DMS53 treated with DMSO at 0.1 percent for 48 hours (cell line): ENCODE measurements at regions not wholly inside any gene's neighbourhood (a gene's known extent, or its start where the extent isn't known, plus 50 kb on each side); places are given as distances from the start of the nearest gene placed in this dataset.
A peak's percentile ranks its signal among the peaks of the same experiment; 100 is the strongest.
"Not testable (repeated sequence)": the region's sequence is repeated elsewhere in the genome, so short reads cannot be mapped to it uniquely, and the experiment has no call there.

Source experiments
- DNase-seq: peaks from one replicate; lab custom pipeline; 2025; ENCODE audit not compliant: unreplicated experiment; lab: John Stamatoyannopoulos, UW

DNA sequence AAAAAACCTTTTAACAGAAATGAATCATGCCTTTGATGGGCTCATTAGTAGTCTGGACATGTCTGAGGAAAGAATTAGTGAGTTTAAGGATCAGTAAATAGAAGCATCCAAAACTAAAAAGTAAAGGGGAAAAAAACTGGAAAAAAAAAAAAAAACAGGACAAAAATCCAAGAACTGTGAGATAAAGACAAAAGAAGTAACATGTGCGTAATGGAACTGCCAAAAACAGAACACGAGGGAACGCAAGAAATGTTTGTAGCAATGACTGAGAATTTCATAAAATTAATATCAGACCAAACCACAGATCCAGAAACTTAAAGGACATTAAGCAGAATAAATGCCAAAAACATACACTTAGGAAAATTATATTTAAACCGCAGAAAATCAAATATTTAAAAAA is 77.4 kb downstream of the MS4A13 start:
- DNase-seq, result no peak

DNA sequence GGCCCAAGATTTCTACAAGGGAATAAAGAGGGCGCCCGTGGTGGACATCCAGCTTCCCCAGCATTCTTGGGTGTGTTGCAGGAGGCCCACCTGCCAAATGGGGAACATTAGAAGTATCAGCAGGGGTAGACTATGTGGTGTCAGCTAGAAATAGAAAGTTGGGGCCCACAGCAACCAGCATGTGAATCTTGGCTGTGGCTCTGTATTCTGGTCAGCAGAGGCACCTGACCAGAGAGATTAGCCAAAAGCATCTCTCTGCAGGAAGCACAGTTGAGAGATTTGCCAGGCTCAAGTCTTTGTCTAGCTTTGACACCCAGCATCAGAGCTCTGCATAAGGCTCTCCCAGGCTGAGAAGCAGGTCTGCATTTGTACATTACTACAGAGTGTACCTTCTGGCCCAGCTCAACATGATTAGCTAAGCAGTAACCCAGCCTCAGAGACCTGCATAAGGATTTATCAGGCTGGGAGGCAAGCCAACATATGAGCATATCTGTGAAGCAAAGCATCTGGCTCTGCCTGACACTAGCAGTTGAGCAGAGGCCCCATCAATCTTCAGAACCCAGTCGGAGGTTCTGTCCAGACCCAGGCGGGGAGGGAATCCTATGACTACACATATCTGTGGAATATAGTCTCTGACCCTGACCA is 79.9 kb downstream of the MS4A13 start:
- no peak for DNase-seq

DNA sequence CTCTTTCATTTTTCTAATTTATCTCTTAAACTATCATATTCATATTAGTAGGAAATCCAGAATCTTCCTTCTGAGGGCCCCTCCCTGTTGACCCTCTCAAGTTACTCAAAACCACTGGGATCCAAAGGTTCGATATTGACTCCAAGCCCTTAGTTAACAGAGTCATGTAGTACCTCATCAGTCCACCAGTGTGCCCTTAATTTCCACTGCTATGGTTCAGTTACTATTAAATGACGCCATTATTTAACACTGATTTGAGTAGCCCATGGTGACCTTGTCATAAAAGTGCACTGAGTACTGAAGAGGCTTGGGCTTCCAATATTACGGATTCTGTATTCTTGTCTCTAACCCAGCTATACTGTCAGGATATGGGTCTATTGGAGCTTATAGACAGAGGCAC is 91.9 kb upstream of the MS4A8 start:
- no peak for DNase-seq

DNA sequence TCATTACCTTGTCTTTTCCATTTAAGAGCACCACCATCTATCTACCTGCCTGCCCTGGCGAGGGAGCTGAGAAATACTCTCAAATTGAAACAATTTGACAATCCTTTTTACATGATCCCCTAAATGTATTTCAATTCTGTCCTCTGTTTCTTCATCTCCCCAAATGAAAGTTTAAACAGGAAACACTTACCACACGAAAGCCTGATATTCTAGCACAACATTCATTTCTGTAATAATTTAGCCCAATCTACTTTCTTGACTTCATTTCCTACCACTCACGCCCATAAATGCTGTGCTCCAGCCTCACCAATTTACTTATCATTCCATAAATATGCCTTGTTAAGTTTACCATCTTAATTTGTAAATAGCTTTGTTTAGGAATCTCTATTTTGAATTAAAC is 89.8 kb upstream of the MS4A8 start:
- DNase-seq, result no peak

DNA sequence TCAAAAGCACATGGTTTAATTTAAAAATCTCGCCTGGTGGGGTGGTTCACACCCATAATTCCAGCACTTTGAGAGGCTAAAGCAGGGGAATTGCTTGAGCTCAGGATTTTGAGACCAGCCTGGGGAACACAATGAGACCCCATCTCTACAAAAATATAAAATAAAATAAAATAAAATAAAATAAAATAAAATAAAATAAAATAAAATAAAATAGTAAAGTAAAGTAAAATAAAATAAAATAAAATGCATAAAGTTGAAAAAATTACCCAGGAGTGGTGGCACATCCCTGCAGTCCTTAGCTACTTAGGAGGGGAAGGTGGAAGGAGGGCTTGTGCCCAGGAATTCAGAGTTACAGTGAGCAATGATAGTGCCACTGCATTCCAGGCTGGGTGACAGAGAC is 88.7 kb upstream of the MS4A8 start:
- no peak for DNase-seq

DNA sequence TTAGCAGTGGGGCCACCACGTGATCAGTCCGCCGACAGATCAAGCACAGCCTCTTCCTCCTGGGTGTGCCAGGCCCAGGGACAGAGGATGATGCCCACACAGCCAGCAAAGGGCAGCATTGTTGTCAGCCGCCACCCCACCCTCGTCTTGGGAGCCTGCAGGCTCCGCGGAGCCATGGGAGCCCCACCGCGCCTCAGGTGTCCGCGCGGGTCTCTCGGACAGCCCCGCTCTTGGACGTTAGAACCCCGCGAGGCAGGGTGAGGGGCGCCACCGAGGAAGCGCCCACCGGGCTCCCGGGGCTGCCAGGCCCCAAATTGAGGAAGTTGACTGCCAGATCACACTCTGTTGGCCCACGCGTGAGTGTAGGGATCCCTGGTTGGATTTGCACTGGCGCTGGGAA is 83.9 kb upstream of the MS4A8 start:
- no peak for DNase-seq

DNA sequence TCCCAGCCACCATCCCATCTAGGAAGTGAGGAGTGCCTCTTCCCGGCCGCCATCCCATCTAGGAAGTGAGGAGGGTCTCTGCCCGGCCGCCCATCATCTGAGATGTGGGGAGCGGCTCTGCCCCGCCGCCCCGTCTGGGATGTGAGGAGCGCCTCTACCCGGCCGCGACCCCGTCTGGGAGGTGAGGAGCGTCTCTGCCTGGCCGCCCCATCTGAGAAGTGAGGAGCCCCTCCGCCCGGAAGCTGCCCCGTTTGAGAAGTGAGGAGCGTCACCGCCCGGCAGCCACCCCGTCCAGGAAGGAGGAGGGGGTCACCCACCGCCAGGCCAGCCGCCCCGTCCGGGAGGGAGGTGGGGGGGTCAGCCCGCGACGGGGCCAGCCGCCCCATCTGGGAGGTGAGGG is 77.5 kb upstream of the MS4A8 start:
- not testable (repeated sequence) for DNase-seq

DNA sequence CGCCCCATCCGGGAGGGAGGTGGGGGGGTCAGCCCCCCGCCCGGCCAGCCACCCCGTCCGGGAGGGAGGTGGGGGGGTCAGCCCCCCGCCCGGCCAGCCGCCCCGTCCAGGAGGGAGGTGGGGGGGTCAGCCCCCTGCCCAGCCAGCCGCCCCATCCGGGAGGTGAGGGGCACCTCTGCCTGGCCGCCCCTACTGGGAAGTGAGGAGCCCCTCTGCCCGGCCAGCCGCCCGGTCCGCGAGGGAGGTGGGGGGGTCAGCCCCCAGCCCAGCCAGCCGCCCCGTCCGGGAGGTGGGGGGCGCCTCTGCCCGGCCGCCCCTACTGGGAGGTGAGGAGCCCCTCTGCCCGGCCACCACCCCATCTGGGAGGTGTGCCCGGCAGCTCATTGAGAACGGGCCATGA is 76.6 kb upstream of the MS4A8 start:
- DNase-seq, result not testable (repeated sequence)

DNA sequence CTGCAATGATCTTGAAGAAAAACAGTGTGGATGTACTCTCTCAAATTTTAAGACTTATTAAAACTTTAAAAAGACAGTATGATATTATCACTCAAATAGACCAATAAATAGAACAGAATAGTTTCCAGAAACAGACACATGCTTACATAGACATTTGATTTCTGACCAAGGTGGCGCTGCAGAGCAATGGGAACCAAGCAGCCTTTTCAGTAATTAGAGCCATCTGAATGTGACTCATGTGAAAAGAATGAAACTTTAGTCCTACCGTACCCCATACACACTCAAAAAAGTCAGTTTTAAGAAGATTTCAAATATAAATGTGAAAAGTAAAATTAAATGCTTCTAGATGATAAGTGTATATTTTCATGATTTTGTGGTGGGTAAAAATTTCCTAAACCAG is 74.2 kb upstream of the MS4A8 start:
- peak; percentile 48 for DNase-seq

DNA sequence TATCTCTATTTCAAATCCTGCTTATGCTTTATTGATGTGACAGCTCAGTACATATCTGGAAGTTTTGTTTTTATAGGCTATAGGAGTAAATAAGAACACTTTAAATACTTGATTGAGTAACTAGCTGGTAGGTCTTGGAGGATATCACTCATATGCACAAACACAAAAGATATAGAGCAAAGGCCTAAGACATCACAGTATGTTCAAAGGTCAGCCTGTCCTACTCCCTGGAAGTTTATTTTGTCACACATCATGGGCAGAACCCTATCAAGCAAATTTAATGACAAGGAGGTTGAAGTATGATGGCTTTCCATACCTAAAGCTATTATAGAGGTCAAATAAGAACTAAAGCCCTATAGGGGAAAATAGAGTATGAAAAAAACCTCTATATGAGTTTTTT is 70.0 kb upstream of the MS4A8 start:
- DNase-seq, result no peak

DNA sequence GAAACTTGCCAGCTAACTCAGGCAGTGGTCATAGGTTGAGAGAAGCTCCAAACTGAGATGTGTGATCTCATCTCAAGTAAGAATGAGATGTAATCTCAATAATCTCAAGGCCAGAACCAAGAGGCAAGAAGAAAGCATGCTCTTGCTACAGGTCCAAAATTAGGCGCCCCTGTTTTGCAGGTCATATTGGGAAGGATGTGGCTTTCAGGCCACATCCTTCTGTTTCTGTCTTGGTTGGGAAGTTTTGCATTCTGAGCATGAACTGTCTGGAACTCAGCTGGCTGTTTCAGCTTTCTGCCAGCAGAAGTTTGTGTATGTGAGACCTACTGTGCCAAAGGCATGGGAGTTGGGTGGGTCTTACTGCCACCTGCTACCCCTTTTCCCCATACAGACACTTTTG is 67.5 kb upstream of the MS4A8 start:
- no peak for DNase-seq

DNA sequence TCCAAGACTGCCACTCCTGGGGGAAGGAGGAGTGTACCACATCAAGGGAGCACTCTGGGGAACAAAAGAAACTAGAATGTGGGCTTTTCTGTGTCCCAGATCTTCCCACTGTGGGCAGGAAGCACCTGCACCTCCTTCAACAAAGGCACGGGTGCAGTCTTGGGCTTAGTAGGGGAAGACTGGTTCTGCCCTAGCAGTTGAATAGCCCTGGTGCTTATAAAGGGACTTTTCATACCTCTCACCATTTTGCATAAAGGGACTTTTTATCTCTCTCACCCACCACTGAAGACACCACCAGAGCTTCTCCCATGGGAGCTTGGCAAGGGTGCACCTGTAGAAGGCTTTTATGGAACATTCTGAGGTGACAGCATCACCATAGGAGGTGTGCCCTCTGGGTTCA is 65.8 kb upstream of the MS4A8 start:
- DNase-seq, result no peak

DNA sequence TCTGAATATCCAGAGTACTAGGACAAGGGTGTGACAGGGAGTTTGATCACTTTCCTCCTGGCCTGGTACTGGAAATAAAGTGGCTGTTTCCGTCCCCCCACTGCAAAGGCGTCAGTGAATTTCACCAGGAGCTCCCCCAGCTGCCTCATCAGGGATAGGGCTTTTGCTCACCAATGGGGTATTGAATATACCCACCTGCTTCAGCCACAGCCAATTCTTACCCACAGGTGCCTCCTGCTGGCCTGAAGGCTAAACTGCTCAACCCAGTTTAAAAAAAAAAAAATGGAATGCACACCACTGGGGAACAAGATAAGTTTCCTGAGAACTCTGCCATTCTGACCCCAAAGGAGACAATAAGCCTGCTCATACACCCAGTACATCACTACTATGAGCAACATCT is 65.3 kb upstream of the MS4A8 start:
- DNase-seq, result no peak

DNA sequence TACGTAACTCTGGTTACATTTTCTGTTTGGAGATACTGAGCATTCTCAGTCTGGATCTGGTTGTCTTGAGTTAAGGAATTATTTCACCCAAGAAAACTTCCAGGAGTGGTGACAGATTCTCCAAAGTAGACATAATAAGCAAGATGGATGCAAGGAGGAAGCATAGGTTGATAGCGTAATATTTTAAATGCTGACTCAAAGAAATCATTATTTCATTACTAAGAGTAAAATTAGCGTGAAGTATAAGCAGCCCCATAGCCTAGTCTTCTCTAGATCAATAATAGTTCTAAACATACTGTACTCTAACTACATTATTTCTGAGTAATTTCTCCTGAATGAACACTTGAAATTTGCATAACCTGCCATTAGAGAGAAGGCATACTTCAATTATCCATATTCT is 57.5 kb upstream of the MS4A8 start:
- DNase-seq, result no peak

DNA sequence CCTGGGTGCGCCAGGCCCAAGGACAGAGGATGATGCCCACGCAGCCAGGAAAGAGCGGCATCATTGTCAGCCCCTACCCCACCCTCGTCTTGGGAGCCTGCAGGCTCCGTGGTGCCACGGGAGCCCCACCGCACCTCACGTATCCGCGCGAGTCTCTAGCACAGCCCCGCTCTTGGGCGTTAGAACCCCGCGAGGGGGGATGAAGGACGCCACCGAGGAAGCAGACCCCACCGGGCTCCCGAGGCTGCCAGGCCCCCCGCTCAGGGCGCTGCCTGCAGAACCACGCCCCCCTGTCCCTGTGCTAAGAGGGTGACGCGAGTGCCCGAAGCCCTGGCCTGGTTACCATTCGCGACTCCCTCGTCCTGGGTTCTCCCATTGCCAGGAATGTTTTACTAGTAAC is 52.3 kb upstream of the MS4A8 start:
- no peak for DNase-seq
